ENCODE measurements at regions not wholly inside any gene's neighbourhood (a gene's known extent, or its start where the extent isn't known, plus 50 kb on each side); places are given as distances from the start of the nearest gene placed in this dataset.

DNA sequence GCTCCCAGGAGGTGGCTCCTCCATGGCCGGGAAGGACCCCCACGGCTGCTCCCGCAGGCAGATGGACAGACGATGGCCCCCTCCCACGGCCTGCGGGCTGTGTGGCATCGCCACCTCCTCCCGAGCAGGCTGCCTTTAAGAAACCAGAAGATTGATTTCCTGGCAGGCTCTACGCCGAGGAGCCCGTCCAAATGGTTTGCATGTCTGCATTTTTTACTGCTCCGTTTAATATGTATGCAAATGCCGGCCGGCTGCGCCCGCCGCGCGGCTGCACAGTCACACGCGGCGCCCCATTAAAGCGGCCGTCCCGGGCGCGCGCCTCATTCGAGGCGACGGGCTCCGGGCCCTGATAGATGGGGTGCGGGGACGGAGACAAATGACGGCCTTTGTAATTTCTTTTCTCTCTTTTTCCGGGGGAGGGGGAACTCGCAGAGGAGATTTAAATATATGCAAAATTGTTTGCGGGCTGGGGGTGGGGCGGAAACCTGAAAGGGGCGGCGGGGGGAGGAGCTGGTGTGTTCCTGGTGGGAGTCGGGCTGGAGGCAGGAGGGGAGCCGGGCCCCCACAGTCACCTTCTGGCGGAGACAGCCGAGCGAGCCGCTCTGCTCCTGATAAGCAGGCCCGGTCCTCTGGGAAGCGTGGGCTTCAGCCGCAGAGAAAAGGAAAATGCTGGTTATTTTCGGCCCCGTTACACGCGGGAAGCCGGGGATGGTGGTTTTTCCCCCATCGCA, 158.7 kb upstream of the IER5L start:
- TF ChIP-seq POLR2A (IDR thresholded peaks at IDR 0.05; ENCODE audit: low read length) = no peak
- no peak for DNase-seq

DNA sequence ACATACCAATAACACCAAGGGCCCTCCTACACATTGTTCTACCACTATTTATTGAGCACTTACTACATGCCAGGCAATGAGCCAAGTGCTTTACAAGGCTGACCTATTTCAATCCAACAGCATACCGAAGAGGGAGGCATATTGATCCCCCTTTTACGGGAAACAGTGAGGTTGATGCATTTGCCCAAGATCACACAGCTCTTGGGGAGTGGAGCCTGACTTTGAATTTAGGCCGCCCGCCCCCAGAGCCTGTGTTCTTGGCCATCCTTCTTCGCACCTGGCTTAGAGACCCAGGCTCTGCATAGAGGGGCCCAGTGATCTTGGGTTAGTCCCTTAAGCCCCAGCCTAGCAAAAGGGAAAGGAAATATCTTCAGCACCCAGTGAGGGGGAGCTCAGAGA, 158.1 kb upstream of the IER5L start:
- TF ChIP-seq POLR2A (IDR thresholded peaks at IDR 0.05; ENCODE audit: low read length) (no peak), GATA1 (IDR thresholded peaks at IDR 0.05; ENCODE audit: low read depth, low read length) (no peak)
- DNase-seq = no peak

DNA sequence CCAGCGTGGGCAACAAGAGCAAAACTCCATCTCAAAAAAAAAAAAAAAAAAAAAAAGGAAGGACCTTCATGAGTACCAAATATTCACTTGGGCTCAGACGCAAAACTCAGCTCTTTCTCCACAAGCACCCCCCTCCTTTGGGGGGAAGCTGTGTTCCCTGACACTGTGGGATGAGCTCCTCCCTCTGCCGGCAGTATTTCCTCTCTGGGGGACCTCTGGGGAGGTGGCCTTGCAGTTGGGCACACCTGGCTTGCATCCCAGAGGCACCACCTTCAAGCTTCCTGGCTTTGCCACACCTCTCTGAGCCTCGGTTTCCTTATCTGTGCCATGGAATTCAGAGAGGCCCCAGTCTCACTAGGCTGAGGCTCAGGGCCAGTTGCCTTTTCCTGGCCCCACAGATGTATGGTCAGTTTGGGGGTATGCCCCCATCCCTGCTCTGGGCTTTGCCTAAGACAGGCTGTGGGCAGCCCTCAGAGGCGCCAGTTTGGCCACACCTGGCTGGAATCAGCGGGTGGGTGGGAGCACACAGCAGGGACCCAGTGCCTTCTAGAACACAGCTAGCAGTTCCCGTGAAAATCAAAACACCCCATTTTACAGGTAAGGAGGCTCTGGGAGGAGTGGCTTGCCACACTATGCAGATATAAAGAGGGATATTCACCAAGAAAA, 157.5 kb upstream of the IER5L start:
- TF ChIP-seq POLR2A (IDR thresholded peaks at IDR 0.05; ENCODE audit: low read length) (no peak), GATA1 (IDR thresholded peaks at IDR 0.05; ENCODE audit: low read depth, low read length) (no peak)
- DNase-seq = no peak

DNA sequence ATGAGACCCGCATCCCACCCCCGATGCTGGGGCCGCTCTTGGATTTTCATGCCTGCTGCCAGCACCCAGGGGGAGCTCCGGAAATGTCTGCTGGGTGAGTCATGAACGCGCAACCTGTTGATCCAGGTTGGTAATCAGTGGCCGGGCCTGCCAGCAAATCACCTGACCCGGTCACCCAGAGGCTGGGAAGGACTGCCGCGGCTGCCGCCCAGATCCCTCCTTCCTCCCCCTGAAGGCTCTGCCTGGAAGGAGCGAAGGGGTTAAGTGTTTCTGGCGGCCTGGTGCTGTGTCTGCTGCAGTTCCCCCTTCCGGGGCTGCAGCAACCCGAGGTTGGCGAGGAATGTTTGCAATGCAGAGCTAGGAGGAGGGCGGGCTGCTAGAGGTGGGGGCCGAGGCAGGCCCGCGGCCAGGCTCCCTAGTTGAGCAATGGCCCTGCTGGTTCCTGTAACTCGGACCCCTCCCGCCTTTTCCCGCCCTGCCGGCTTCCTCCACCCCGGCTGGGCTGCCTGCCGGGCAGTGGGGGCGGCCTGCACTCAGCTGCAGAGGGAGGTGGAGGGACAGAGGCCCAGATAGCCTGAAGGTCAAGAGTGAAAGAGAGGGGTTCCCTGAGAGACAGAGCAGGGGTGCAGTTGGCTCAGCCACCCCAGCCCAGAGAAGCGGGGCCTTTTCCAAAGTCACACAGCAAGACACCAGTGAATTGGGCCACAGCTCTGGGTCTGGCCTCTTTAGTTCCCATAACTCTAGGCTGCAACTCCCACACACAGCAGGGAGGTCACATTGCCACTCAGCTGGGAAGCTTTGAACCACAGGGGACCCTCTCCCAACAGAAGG, 156.3 kb upstream of the IER5L start:
- no peak for DNase-seq
- TF ChIP-seq GATA1 (IDR thresholded peaks at IDR 0.05; ENCODE audit: low read depth, low read length) = no peak
- TF ChIP-seq POLR2A (IDR thresholded peaks at IDR 0.05; ENCODE audit: low read length) = no peak

DNA sequence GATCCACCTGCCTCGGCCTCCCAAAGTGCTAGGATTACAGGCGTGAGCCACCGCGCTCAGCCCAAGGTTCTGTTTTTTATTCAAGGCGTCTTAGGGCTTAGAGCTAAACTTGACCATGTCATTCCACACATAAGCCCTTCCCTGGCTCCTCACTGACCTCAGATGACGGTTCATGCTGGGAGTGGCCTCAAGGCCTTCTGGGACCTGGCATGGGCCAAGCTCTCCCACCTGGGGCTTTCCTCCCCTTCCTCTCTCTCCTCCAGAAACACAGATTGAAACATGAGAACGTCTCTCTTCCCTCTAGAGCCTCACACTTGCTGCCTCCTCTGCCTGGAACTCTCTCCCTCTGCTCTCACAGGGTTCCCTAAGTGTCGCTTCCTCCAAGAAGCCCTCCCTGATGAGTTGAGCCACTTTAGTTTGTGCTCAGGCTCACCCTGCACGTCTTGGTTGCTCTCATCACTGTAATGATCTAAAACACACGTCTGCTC, 155.6 kb upstream of the IER5L start:
- TF ChIP-seq POLR2A (IDR thresholded peaks at IDR 0.05; ENCODE audit: low read length) (no peak), GATA1 (IDR thresholded peaks at IDR 0.05; ENCODE audit: low read depth, low read length) (no peak)

DNA sequence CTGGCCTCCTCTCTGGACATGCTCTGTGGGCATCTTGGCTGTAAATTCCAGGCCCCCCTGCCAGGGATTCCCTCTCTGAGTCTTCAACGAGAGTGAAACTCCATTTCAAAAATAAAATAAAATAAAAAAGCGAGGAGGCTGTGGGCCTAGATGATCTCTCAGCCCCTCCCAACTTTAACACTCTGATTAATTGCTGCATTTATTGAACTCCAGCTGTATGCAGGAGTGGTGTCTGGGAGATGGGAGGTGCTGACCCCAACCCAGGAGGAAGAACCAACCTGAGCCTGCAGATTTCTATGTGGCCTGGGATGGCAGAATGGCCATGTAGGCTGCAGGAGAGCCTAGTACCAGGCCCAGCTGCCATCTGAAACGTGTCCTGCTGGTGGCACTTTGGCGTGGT, 154.5 kb upstream of the IER5L start:
- no peak for TF ChIP-seq POLR2A (IDR thresholded peaks at IDR 0.05; ENCODE audit: low read length)
- TF ChIP-seq GATA1 (IDR thresholded peaks at IDR 0.05; ENCODE audit: low read depth, low read length) = no peak
- no peak for DNase-seq

More for the DNA sequence above, 155.6 kb upstream of the IER5L start:
- no peak for DNase-seq

DNA sequence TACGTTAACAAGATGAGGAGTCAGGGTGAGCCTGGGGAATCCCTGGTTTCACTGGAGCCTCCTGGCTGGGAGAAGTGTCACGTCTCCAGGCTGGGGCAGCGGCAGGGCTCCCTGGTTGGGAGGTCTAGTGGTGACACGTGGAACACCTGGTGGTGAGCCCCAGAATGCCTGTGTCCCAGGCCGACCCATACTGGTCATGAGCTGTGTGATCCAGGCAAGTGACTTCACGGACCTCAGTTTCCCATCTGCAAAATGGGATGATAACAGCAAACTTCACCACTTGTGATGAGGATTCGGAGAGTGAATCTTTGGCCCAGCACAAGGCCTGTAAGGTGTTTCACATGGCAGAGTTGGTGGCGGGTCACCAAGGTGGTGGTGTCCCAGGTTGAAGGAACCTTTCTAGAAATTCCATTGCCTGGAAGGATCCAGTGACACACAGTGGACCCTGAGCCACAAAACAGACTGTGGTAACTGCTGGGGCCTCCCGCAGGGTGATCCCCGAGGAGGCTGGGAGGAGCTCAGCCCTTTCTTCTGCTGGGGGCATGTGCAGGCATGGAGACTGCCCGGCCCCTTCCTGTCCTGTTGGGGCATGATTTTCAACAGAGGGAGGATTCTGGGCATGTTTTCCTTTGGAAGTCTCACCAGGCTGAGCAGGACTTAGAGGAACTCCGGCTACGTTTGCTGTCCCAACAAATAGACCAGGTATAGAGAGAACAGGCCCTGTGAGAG, 153.9 kb upstream of the IER5L start:
- TF ChIP-seq POLR2A (IDR thresholded peaks at IDR 0.05; ENCODE audit: low read length) = no peak
- TF ChIP-seq GATA1 (IDR thresholded peaks at IDR 0.05; ENCODE audit: low read depth, low read length) = no peak

DNA sequence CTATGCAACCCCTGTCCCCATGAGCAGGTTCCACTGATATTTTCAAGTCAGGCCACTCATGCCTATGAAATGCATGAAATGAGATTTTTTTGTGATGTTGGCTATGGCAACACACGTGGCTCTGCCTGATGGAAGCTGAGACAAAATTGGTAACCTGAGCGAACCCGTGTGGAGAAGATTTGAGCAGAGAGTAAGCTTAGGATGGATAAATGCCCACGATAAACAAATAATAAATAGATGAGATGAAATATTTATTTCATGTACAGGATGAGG, 153.4 kb upstream of the IER5L start:
- no peak for DNase-seq
- TF ChIP-seq POLR2A (IDR thresholded peaks at IDR 0.05; ENCODE audit: low read length) (no peak), GATA1 (IDR thresholded peaks at IDR 0.05; ENCODE audit: low read depth, low read length) (no peak)

More for the DNA sequence above, 153.9 kb upstream of the IER5L start:
- DNase-seq = no peak

DNA sequence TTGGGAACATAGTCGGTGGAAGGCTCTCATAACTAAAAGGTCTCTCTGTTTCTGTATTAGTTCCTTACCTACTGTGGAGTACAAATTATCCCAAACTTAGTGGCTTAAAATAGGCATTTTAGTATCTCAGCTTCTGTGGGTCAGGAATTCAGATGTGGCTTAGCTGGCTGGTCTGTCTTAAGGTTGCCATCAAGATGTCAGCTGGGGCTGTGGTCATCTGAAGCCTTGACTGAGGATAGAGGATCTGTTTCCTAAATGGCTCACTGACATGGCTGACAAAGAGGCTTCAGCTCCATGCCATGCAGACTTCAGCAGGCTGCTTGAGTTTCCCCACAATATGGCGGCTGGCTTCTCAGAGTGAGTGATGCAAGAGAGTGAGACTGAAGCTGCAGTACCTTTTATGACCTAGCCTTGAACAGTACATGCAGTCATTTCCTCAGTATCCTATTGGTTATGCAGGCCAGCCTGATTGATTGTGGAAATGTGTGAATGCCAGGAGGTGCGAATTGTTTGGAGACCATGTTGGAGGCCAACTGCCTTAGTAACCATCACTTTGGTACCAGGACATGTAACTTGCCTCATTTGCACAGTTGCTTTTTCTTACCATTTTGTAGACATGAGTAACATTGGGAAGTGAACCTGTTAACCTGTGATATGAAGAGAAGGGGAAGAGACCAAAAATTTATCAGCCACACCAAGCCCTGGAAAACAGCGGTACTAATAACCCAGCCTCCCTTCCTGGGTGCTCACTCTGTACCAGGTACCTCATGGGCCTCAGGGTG, 152.8 kb upstream of the IER5L start:
- peak; percentile 12 to 16 for DNase-seq
- TF ChIP-seq GATA1 (IDR thresholded peaks at IDR 0.05; ENCODE audit: low read depth, low read length) (no peak), POLR2A (IDR thresholded peaks at IDR 0.05; ENCODE audit: low read length) (no peak)

DNA sequence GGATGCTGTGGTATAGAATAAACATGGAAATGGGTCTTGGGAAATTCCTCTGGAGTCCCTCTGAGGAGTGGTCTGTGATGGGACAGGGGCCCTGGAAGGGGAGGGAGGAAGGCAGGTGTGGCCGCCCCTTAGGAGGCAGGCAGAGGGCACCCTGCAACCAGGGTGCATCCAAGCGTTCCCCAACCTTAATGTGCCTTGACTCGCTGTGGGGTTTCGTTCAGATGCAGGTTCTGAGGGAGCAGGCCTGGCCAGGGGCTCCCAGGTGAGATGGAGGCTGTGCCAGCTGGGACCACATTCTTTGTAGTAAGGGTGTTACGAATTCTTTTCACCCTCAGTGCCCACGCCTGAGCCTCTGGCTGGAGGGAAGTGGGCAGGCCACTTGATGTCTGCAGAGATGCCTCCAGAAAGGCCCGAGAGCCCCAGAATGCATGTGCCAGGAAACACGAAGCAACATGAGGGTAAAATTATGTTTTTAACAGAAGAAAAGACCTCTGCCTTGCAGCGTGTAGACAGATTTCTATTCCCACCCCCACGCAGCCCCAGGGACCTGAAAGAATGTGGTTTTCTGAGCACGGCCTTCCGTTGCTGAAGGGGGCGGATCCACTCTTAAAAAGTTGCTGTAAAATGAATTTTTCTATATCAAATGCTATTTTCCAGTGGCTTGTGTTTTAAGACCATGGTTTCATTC, 150.4 kb upstream of the IER5L start:
- no peak for DNase-seq
- no peak for TF ChIP-seq POLR2A (IDR thresholded peaks at IDR 0.05; ENCODE audit: low read length)
- no peak for TF ChIP-seq GATA1 (IDR thresholded peaks at IDR 0.05; ENCODE audit: low read depth, low read length)

DNA sequence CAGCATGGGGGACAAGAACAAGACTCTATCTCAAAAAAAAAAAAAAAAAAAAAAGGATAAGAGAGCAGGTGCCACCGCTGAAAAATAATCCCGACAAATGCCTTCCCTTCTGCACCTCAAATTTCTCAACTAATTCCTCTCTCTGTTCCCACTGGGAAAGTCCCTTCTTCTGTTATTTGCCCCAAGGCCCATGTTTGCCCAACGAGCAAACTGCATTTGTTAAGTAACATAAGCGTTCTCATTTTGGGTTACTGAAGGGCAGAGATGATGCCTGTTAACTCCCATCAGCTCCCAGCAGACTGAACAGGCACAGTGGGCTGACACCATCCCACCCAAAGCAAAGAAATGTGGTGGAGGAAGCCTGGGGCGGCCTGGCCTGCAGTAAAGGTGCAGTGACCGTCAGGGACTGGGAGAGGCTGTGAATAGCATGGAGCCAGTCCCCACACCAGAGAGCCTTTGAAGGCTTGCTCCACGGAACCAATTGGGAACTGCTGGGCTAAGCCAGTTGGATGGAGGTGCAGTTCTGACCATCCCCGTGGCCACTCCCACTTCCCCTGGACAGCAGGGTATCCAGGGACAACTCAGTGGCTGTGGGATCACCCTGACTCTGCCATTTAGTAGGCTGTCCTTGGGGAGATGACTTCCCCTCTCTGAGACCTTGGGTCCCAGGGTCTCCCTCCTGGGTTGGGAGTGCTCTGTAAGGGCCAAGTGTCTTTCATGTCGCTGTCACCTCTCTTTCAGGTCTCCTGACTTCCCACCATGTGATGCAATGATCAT, 149.7 kb upstream of the IER5L start:
- DNase-seq = no peak
- TF ChIP-seq POLR2A (IDR thresholded peaks at IDR 0.05; ENCODE audit: low read length) (no peak), GATA1 (IDR thresholded peaks at IDR 0.05; ENCODE audit: low read depth, low read length) (no peak)

Measured in erythroblast (primary cell).